ENCODE measurements at regions not wholly inside any gene's neighbourhood (a gene's known extent, or its start where the extent isn't known, plus 50 kb on each side); places are given as distances from the start of the nearest gene placed in this dataset.

- Histone ChIP-seq H3T11ph (ENCODE audit: low read length) (no peak overlapping the region), H3K27ac (ENCODE audit: insufficient read length, low read depth, low read length) (no peak overlapping the region), H3K79me1 (ENCODE audit: insufficient read depth, low read depth, low read length, poor library complexity, severe bottlenecking) (no peaks in the 10 kb centered on the region), H3K27me3 (ENCODE audit: insufficient read depth, low read length) (no peaks in the 10 kb centered on the region), H3K4me2 (ENCODE audit: insufficient read depth, insufficient read length, low read length) (no peak overlapping the region), H4K5ac (ENCODE audit: insufficient read length, low read depth, low read length) (no peak overlapping the region), H2AFZ (ENCODE audit: low read length) (no peak overlapping the region), H2BK5ac (ENCODE audit: insufficient read length, low read length) (no peak overlapping the region), H2BK120ac (ENCODE audit: low read depth, low read length, poor library complexity, severe bottlenecking) (no peak overlapping the region), H3K18ac (ENCODE audit: insufficient read length, low read depth, low read length) (no peak overlapping the region), H2BK20ac (ENCODE audit: low read depth, low read length, poor library complexity, severe bottlenecking) (no peak overlapping the region), H3K9ac (ENCODE audit: extremely low read depth, insufficient read length, low read length) (no peak overlapping the region), H3K23me2 (ENCODE audit: insufficient read length, low read depth, low read length, poor library complexity, severe bottlenecking) (no peaks in the 10 kb centered on the region), H3K56ac (ENCODE audit: insufficient read length, low read depth, low read length) (no peak overlapping the region), H4K91ac (ENCODE audit: insufficient read length, low read depth, low read length) (no peak overlapping the region), H3K4me1 (ENCODE audit: insufficient read depth, low read length) (no peaks in the 10 kb centered on the region), H3K4ac (ENCODE audit: low read depth, low read length) (no peak overlapping the region), H2BK12ac (ENCODE audit: insufficient read length, low read depth, low read length) (no peak overlapping the region), H4K20me1 (ENCODE audit: control insufficient read depth, insufficient read depth, insufficient read length) (no peaks in the 10 kb centered on the region), H3K79me2 (ENCODE audit: insufficient read depth, low read length) (no peaks in the 10 kb centered on the region), H3K14ac (ENCODE audit: insufficient read depth, low read length) (no peak overlapping the region), H3K9me3 (ENCODE audit: control insufficient read depth, low read depth, low read length) (no peaks in the 10 kb centered on the region), H4K8ac (replicated peaks; ENCODE audit: insufficient read length, low read depth, low read length) (no peak overlapping the region), H2AK5ac (ENCODE audit: insufficient read length, low read length) (no peak overlapping the region), H3K23ac (ENCODE audit: insufficient read length, low read depth, low read length) (no peak overlapping the region), H2BK15ac (ENCODE audit: low read depth, low read length) (no peak overlapping the region)
- no CpG with 5 or more reads among the region's 2 CpGs for WGBS (ENCODE audit: extremely low coverage, insufficient read length, low lambda C conversion rate)
- Mint-ChIP-seq H3K4me3 (no peak overlapping the region), H3K4me1 (no peaks in the 10 kb centered on the region), H3K9me3 (peaks cover 2 to 7% of the 10 kb centered on the region in 2 experiments; a peak in 3 of 5 replicates), H3K36me3 (ENCODE audit: insufficient read depth in 1 of 3, low read depth in 3 of 3) (peaks cover 0 to 4% (median 0%) of the 10 kb centered on the region in 3 experiments; a peak in 1 of 7 replicates), H3K27ac (peak overlapping the region in 1 of 3 experiments; percentile 78; a peak in 1 of 7 replicates), H3K27me3 (ENCODE audit: low read depth) (peaks cover 2% of the 10 kb centered on the region)
- no peak for TF ChIP-seq CTCF (conservative IDR thresholded peaks at IDR 0.05)
- DNase-seq: no peak
These were observed 139.8 kb downstream of the ATL2 start for GRCh38 chr2:38237311-38237710.
